Osteoblast (primary cell): ENCODE measurements at regions not wholly inside any gene's neighbourhood (a gene's known extent, or its start where the extent isn't known, plus 50 kb on each side); places are given as distances from the start of the nearest gene placed in this dataset.

Experiments used
- DNase-seq: peaks from one replicate; pipeline ENCODE4 v3.0.0; 2011; ENCODE audit warnings: low spot score, mixed read lengths; ENCODE audit not compliant: insufficient read length; ENCODE audit errors: missing footprints
- H2AFZ ChIP-seq: 2 replicates; pipeline ENCODE4 v1.6.0; 2011; ENCODE audit warnings: mild to moderate bottlenecking, low read length
- H3K27ac ChIP-seq: 2 replicates; pipeline ENCODE4 v1.5.1; 2011; ENCODE audit warnings: mild to moderate bottlenecking, low read depth, low read length, moderate library complexity
- H3K27me3 ChIP-seq: 2 replicates; pipeline ENCODE4 v1.6.0; 2012; ENCODE audit warnings: mild to moderate bottlenecking, control low read depth, inconsistent platforms, low read length, moderate library complexity; ENCODE audit not compliant: insufficient read depth
- H3K36me3 ChIP-seq: 2 replicates; pipeline ENCODE4 v1.5.1; 2011; ENCODE audit warnings: mild to moderate bottlenecking, low read length, control low read depth, moderate library complexity; ENCODE audit not compliant: insufficient read depth
- H3K4me1 ChIP-seq: 2 replicates; pipeline ENCODE4 v1.5.1; 2011; ENCODE audit warnings: mild to moderate bottlenecking, low read length, control low read depth, moderate library complexity; ENCODE audit not compliant: insufficient read depth
- H3K4me2 ChIP-seq: 2 replicates; pipeline ENCODE4 v1.6.0; 2011; ENCODE audit warnings: mild to moderate bottlenecking, low read length; ENCODE audit not compliant: insufficient read depth
- H3K4me3 ChIP-seq: fragments of 200-600 bp; sonication (generic); 3 replicates; pipeline ENCODE4 v1.5.1; 2012; ENCODE audit warnings: mild to moderate bottlenecking, low read length, inconsistent platforms; ENCODE audit not compliant: insufficient read depth
- H3K79me2 ChIP-seq: 2 replicates; pipeline ENCODE4 v1.6.0; 2012; ENCODE audit warnings: mild to moderate bottlenecking, low read length, control low read depth, inconsistent platforms; ENCODE audit not compliant: insufficient read depth
- H3K9me3 ChIP-seq: 2 replicates; pipeline ENCODE4 v1.5.1; 2011; ENCODE audit warnings: low read depth, low read length, control low read depth
- H4K20me1 ChIP-seq: 2 replicates; pipeline ENCODE4 v1.6.0; 2012; ENCODE audit warnings: mild to moderate bottlenecking, low read length, control low read depth; ENCODE audit not compliant: insufficient read depth
- CTCF ChIP-seq: IDR thresholded peaks from 2 replicates; pipeline ENCODE4 v1.5.1; 2011; ENCODE audit warnings: mild to moderate bottlenecking, low read depth, low read length, moderate library complexity; ENCODE audit errors: extremely low read depth

- H3K4me1 ChIP-seq = no peaks in the 10 kb centered on the region
- DNase-seq = no peak
- no peak overlapping the region for H2AFZ ChIP-seq
- H3K36me3 ChIP-seq = no peaks in the 10 kb centered on the region
- no peaks in the 10 kb centered on the region for H3K9me3 ChIP-seq
- H3K4me3 ChIP-seq = no peak overlapping the region
- no peak for TF ChIP-seq CTCF
- no peaks in the 10 kb centered on the region for H3K27me3 ChIP-seq
- no peak overlapping the region for H3K27ac ChIP-seq
- H4K20me1 ChIP-seq = no peaks in the 10 kb centered on the region
- no peak overlapping the region for H3K4me2 ChIP-seq
- H3K79me2 ChIP-seq = no peaks in the 10 kb centered on the region
Observed at GRCh38 chr18:41624460-41624859, 330.6 kb upstream of the PIK3C3 start.

- H3K27me3 ChIP-seq = no peaks in the 10 kb centered on the region
- H3K4me2 ChIP-seq = no peak overlapping the region
- no peaks in the 10 kb centered on the region for H3K4me1 ChIP-seq
- no peak for DNase-seq
- no peak overlapping the region for H2AFZ ChIP-seq
- no peaks in the 10 kb centered on the region for H3K79me2 ChIP-seq
- no peak for TF ChIP-seq CTCF
- no peak overlapping the region for H3K27ac ChIP-seq
- no peaks in the 10 kb centered on the region for H3K36me3 ChIP-seq
- H4K20me1 ChIP-seq = no peaks in the 10 kb centered on the region
- no peaks in the 10 kb centered on the region for H3K9me3 ChIP-seq
- no peak overlapping the region for H3K4me3 ChIP-seq
Observed at GRCh38 chr18:41621177-41621576, 333.9 kb upstream of the PIK3C3 start.

GRCh38 chr18:41618147-41618546, 336.9 kb upstream of the PIK3C3 start:
- no peak for TF ChIP-seq CTCF
- no peak overlapping the region for H3K4me2 ChIP-seq

GRCh38 chr18:41617647-41618046, 337.4 kb upstream of the PIK3C3 start:
- no peaks in the 10 kb centered on the region for H3K36me3 ChIP-seq
- H3K79me2 ChIP-seq = no peaks in the 10 kb centered on the region
- no peak for TF ChIP-seq CTCF
- no peak overlapping the region for H2AFZ ChIP-seq
- H3K27ac ChIP-seq = no peak overlapping the region
- H3K4me2 ChIP-seq = no peak overlapping the region
- H3K4me3 ChIP-seq = no peak overlapping the region
- no peak for DNase-seq
- H4K20me1 ChIP-seq = no peaks in the 10 kb centered on the region
- H3K4me1 ChIP-seq = no peaks in the 10 kb centered on the region
- H3K9me3 ChIP-seq = no peaks in the 10 kb centered on the region
- H3K27me3 ChIP-seq = no peaks in the 10 kb centered on the region

More at GRCh38 chr18:41618147-41618546, 336.9 kb upstream of the PIK3C3 start:
- no peak for DNase-seq
- no peaks in the 10 kb centered on the region for H3K27me3 ChIP-seq
- no peaks in the 10 kb centered on the region for H3K4me1 ChIP-seq
- no peak overlapping the region for H3K4me3 ChIP-seq
- no peak overlapping the region for H2AFZ ChIP-seq
- no peaks in the 10 kb centered on the region for H3K9me3 ChIP-seq
- no peaks in the 10 kb centered on the region for H4K20me1 ChIP-seq
- no peak overlapping the region for H3K27ac ChIP-seq
- H3K36me3 ChIP-seq = no peaks in the 10 kb centered on the region
- H3K79me2 ChIP-seq = no peaks in the 10 kb centered on the region
